ENCODE measurements at regions not wholly inside any gene's neighbourhood (a gene's known extent, or its start where the extent isn't known, plus 50 kb on each side); places are given as distances from the start of the nearest gene placed in this dataset.
"Not testable (repeated sequence)": the region's sequence is repeated elsewhere in the genome, so short reads cannot be mapped to it uniquely, and the experiment has no call there.

GRCh38 chr1:200282497-200283122 lies 127.2 kb downstream of the ZNF281 start:
- no peak for DNase-seq (ENCODE audit: low read depth)

DNA sequence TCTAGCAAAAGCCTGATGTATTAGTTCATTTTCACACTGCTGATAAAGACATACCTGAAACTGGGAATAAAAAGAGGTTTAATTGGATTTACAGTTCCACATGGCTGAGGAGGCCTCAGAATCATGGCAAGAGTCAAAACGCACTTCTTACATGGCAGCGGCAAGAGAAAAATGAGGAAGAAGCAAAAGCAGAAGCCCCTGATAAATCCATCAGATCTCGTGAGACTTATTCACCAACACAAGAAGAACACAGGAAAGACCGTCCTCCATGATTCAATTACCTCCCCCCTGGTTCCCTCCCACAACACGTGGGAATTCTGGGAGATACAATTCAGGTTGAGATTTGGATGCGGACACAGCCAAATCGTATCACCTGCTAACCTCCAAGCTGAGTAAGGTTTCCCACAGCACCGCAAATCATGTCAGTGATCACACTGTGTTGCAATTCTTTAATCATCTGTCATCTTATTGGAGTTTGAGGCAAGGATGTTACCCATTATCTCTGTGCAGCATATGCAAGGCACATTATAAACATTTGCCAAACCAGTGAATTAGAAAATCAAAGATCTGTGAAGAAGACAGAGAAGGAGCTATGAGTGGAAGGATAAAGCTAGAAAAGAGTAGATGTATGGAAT lies 128.5 kb downstream of the ZNF281 start:
- no peak for DNase-seq (ENCODE audit: low read depth)

- DNase-seq (ENCODE audit: low read depth): no peak
These were observed 129.9 kb downstream of the ZNF281 start for GRCh38 chr1:200279810-200280411.

GRCh38 chr1:200275816-200276453 lies 133.9 kb downstream of the ZNF281 start:
- DNase-seq (ENCODE audit: low read depth): no peak

- no peak for DNase-seq (ENCODE audit: low read depth)
These were observed 134.4 kb downstream of the ZNF281 start for GRCh38 chr1:200275415-200275814.

- no peak for DNase-seq (ENCODE audit: low read depth)
These were observed 135.7 kb downstream of the ZNF281 start for GRCh38 chr1:200274116-200274515.

DNA sequence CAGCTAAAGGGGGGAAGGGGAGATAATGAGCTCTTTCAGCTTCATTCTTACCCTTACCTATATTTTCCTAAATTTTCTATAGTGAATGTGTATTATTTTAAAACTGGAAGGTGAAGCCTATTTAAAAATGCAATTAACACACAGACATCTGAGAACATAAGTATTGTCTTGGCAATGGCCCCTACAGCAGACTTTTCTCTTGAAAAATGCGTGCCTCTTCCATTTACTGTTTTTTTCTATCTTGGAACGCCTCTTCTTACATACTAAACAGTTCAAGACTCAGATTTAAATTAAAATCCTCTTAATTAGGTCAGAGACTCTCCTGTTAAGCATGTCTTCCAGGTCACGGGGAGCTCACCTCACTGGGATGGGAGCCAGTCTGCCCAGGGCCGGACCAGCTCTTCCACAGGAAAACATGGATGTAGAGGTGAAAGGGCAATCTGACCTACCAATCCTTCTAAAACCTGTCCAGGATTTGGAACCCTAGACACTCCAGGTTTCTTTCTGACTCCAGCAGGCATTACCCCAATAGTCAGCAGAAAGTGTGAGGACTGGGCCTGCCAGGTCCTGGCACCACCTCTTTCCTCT lies 137.3 kb downstream of the ZNF281 start:
- DNase-seq (ENCODE audit: low read depth): no peak

DNA sequence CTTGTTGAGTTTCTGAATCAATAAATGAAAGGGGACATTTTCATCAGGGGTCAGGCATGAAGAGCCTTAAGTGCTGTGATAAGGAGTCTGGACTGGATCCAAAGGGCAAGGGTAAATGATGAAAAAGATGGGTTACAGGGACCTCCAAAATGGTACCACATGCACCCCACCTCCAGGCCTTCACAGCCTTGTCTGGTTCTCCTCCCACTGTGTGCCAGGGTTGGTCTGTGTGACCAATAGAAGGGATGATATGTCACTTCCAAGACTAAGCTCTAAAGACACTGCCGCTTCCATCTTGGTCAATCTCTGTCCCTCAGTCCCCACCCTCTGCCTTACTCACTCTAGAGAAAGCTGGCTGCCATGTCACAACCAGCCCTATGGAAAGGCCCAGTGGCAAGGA lies 140.6 kb downstream of the ZNF281 start:
- DNase-seq (ENCODE audit: low read depth): no peak

DNA sequence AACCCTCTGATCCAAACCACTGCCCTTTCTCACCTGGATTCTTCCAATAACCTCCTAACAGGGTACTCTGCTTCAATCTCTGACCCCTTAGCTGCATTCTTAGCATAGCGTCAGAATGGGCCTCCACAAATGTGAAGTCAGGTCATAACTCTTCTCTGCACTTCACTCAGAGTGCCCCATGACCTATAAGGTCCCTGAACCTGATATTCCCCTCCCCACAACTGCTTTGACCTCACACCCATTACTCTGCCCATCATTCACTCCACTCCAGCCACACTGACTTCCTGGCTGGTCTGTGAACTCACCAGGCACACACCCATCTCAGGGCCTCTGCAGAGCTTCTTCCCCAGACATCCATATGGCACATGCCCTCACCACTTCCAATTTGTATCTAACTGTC lies 141.9 kb downstream of the ZNF281 start:
- DNase-seq (ENCODE audit: low read depth): no peak

- no peak for DNase-seq (ENCODE audit: low read depth)
These were observed 142.4 kb downstream of the ZNF281 start for GRCh38 chr1:200267458-200267857.

DNA sequence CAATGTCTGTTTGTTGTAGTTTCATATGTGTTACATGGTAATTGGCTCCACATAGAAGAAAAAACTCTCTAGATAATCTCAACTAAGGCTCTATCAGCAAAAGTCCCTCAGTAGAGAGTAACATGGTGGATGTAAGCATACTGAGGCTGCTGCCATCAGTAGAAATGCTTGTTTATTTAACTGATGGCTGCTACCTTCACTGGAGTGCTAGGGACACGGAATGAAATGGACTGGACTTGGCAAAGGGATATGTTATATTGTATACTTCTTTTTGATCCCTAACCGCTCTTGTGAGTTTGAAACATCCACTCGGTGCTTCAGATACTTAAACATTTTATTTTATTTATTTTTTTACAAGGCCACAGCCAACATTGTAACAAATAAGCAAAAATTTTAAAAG lies 143.0 kb downstream of the ZNF281 start:
- DNase-seq (ENCODE audit: low read depth): no peak

DNA sequence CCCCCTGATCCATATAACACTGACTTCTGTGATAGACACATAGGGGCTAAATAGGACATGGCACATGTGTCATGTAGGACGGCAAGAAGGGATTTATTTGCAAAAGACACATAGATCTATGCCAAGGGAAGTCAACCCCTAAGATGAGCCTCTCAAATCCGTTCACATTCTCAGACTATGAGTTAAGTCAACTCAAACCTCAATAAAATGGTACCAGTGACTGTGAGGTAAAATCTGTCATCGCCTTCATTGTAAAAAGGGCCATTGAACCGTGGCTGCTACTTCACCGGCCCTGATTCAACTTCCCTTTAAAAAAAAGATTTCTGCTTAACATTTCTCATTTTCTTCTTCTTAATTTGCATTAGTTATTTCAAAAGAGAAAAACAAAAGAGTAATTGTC lies 144.0 kb downstream of the ZNF281 start:
- no peak for DNase-seq (ENCODE audit: low read depth)

DNA sequence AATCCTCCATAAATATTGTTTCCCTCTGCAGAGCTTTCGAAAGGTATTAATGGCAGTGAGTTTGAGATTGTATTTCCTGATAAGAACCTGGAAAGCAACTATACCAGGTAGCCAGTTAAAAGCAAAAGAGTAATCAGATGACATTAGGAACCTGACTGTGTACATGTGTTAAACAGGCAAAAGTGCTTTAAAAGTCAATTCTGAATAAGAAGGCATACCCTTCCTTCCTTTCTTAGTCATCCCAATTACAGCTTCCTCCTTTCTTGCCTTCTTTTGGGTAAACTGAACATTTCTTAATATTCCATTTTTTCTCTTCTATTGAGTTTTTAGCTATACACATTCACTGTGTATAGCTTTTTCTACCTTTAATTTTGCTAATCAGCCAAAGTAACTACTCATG lies 144.7 kb downstream of the ZNF281 start:
- no peak for DNase-seq (ENCODE audit: low read depth)

DNA sequence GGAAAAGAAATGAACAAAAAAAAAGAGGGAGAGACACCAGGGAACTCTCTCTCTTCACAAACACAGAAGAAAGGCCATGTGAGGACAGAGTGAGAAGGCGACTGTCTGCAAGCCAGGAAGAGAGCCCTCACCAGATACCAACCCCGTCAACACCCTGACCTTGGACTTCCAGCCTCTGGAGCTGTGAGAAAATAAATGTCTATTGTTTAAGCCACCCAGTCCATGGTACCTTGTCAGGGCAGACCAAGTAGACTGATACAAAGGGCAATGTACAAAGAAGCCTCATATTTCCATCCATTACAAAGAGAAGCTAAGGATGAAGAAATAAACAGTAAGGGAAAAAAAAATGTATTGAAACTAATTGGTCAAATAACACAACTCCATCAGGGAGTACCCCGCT lies 146.6 kb downstream of the ZNF281 start:
- DNase-seq (ENCODE audit: low read depth): no peak

- DNase-seq (ENCODE audit: low read depth): no peak
These were observed 147.4 kb downstream of the ZNF281 start for GRCh38 chr1:200262326-200262965.

- no peak for DNase-seq (ENCODE audit: low read depth)
These were observed 149.1 kb downstream of the ZNF281 start for GRCh38 chr1:200260597-200261335.

GRCh38 chr1:200258447-200259375 lies 151.1 kb downstream of the ZNF281 start:
- DNase-seq (ENCODE audit: low read depth): no peak

GRCh38 chr1:200257235-200257634 lies 152.6 kb downstream of the ZNF281 start:
- DNase-seq (ENCODE audit: low read depth): no peak

DNA sequence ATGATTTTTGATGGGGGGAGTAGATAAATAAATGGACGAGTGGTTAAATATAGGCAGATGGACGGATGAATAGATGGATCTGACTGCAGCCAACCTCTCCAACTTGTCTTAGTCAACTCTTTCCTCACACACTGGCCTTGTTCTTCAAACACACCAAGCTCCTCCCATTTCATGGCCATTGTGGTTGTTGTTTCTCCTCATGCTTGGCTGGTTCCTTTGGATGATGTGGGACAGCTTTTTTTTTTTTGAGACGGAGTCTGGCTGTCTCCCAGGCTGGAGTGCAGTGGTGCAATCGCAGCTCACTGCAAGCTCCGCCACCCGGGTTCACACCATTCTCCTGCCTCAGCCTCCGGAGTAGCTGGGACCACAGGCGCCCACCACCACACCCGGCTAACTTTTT lies 155.2 kb downstream of the ZNF281 start:
- DNase-seq (ENCODE audit: low read depth): not testable (repeated sequence)

GRCh38 chr1:200253774-200254495 lies 155.9 kb downstream of the ZNF281 start:
- DNase-seq (ENCODE audit: low read depth): no peak

Measured in activated T-helper 1 cell treated with Interleukin-2 at 50 U/mL for 16 hours (primary cell).